HepG2 (cell line): ENCODE measurements at regions not wholly inside any gene's neighbourhood (a gene's known extent, or its start where the extent isn't known, plus 50 kb on each side); places are given as distances from the start of the nearest gene placed in this dataset.

Experiments
- ATAC-seq: fragments of 200-7000 bp; cut with Tn5 transposase; 3 replicates; pipeline ENCODE4 v1.9.1; 2020; ENCODE audit warnings: mild to moderate bottlenecking, moderate library complexity
- BruUV-seq: library from RNA; stranded (reverse); fragments of 400-500 nt; replicated peaks from 2 replicates; lab custom pipeline; 2021; lab: Mats Ljungman, UMichigan
- CTCF ChIA-PET: fragments of 300-600 bp; formaldehyde crosslinking; extraction: SDS; loops from one replicate; lab custom pipeline; 2021; ENCODE audit warnings: low total read pairs, inconsistent platforms, low intra/inter-chr PET ratio; lab: Yijun Ruan, JAX
- POLR2A ChIA-PET: fragments of 350-600 bp; sonication (Branson Sonifier 250); formaldehyde crosslinking; loops from one replicate; lab custom pipeline; 2020; ENCODE audit warnings: antibody characterized with exemption, inconsistent platforms; lab: Yijun Ruan, JAX
- DNase-seq: peaks from one replicate; pipeline ENCODE4 v3.0.0-alpha.2; 2015; ENCODE audit warnings: low spot score
- FAIRE-seq: peaks from 3 replicates; lab custom pipeline; 2011; peaks lifted over from hg19 to GRCh38; lab: Jason Lieb, UNC
- H2AFZ ChIP-seq: one replicate; pipeline ENCODE4 v1.6.1; 2011; ENCODE audit warnings: low read length, inconsistent platforms
- H3K27ac ChIP-seq: fragments of 300-600 bp; 3 replicates; pipeline ENCODE4 v1.8.0; 2011; ENCODE audit warnings: mixed run types, mild to moderate bottlenecking, mixed read lengths, low read length, inconsistent platforms; ENCODE audit not compliant: insufficient read depth; ENCODE audit errors: extremely low read length
- H3K27me3 ChIP-seq, 2 experiments: fragments of 200-600 bp in 1 of 2; 2 replicates in 1 of 2; 3 replicates in 1 of 2; pipeline versions ENCODE4 v1.6.0 to v1.8.0; 2011; ENCODE audit warnings: low read length in 2 of 2, mild to moderate bottlenecking in 2 of 2, moderate library complexity in 2 of 2, inconsistent platforms in 1 of 2; ENCODE audit not compliant: insufficient read depth in 2 of 2, control insufficient read depth in 1 of 2
- H3K36me3 ChIP-seq, 2 experiments: fragments of 200-600 bp in 1 of 2; replicated peaks in 1 of 2; 2 replicates in 1 of 2; 3 replicates in 1 of 2; pipeline versions ENCODE4 v1.5.1 to v1.8.0; 2011; ENCODE audit warnings: low read length in 2 of 2, inconsistent platforms in 1 of 2; ENCODE audit not compliant: insufficient read depth in 2 of 2, control insufficient read depth in 1 of 2
- H3K4me1 ChIP-seq: 2 replicates; pipeline ENCODE4 v1.5.1; 2012; ENCODE audit warnings: low read length, inconsistent platforms; ENCODE audit not compliant: insufficient read depth
- H3K4me2 ChIP-seq: 2 replicates; pipeline ENCODE4 v1.6.0; 2011; ENCODE audit warnings: low read depth, low read length, inconsistent platforms
- H3K4me3 ChIP-seq, 3 experiments: fragments of 200-600 bp in 1 of 3; sonication (generic), shearing (Covaris generic) in 1 of 3; replicated peaks in 1 of 3; 2 replicates each; pipeline ENCODE4 v1.5.1; 2011 to 2016; ENCODE audit warnings: low read length in 3 of 3, inconsistent platforms in 2 of 3, low read depth in 2 of 3, mild to moderate bottlenecking in 2 of 3, control low read depth in 1 of 3, mixed read lengths in 1 of 3; ENCODE audit not compliant: insufficient read depth in 1 of 3
- H3K79me2 ChIP-seq: one replicate; pipeline ENCODE4 v1.6.1; 2011; ENCODE audit warnings: low read length, inconsistent platforms; ENCODE audit not compliant: insufficient read depth
- H3K9ac ChIP-seq: 2 replicates; pipeline ENCODE4 v1.6.0; 2011; ENCODE audit warnings: mild to moderate bottlenecking, low read depth, low read length, inconsistent platforms; ENCODE audit not compliant: insufficient read depth
- H3K9me3 ChIP-seq: 2 replicates; pipeline ENCODE4 v1.5.1; 2012; ENCODE audit warnings: mild to moderate bottlenecking, low read length
- H4K20me1 ChIP-seq: 2 replicates; pipeline ENCODE4 v1.6.0; 2011; ENCODE audit warnings: inconsistent platforms, mild to moderate bottlenecking, low read length, moderate library complexity; ENCODE audit not compliant: insufficient read depth
- CBX1 ChIP-seq: IDR thresholded peaks from one replicate; pipeline ENCODE4 v1.6.1; 2016; ENCODE audit warnings: antibody characterized with exemption, low read depth
- DMAP1 ChIP-seq: IDR thresholded peaks from 2 replicates; pipeline ENCODE4 v1.6.1; 2016
- GPN1 ChIP-seq: sonication (generic); formaldehyde crosslinking; IDR thresholded peaks from 2 replicates; pipeline ENCODE4 v1.5.1; 2020; ENCODE audit warnings: missing genetic modification reagents, borderline replicate concordance
- GZF1 ChIP-seq: sonication (generic); formaldehyde crosslinking; IDR thresholded peaks from 2 replicates; pipeline ENCODE4 v1.5.1; 2020; ENCODE audit warnings: mild to moderate bottlenecking, missing genetic modification reagents
- HCFC1 ChIP-seq: fragments of 150-350 bp; IDR thresholded peaks from 2 replicates; pipeline ENCODE4 v1.6.1; 2014; ENCODE audit warnings: low read depth, low read length
- KDM1A ChIP-seq: IDR thresholded peaks from 2 replicates; pipeline ENCODE4 v1.6.1; 2016; ENCODE audit warnings: missing compliant biosample characterization
- MEIS2 ChIP-seq: sonication (generic); formaldehyde crosslinking; IDR thresholded peaks from 2 replicates; pipeline ENCODE4 v1.9.0; 2021; ENCODE audit warnings: mild to moderate bottlenecking, missing genetic modification reagents
- NR2F2 ChIP-seq: IDR thresholded peaks from 2 replicates; pipeline ENCODE4 v1.6.1; 2012; ENCODE audit warnings: low read depth, inconsistent platforms, borderline replicate concordance
- PHF8 ChIP-seq: sonication (generic); formaldehyde crosslinking; IDR thresholded peaks from 2 replicates; pipeline ENCODE4 v1.5.0; 2020; ENCODE audit warnings: missing genetic modification reagents
- PITX1 ChIP-seq: sonication (generic); formaldehyde crosslinking; IDR thresholded peaks from 2 replicates; pipeline ENCODE4 v1.5.1; 2020; ENCODE audit warnings: mild to moderate bottlenecking, missing genetic modification reagents
- SMAD3 ChIP-seq: sonication (generic); formaldehyde crosslinking; IDR thresholded peaks from 2 replicates; pipeline ENCODE4 v1.4.0; 2020; ENCODE audit warnings: missing genetic modification reagents
- TEAD2 ChIP-seq: sonication (generic); formaldehyde crosslinking; IDR thresholded peaks from 2 replicates; pipeline ENCODE4 v1.9.0; 2021; ENCODE audit warnings: missing genetic modification reagents
- ZNF280D ChIP-seq: sonication (generic); formaldehyde crosslinking; IDR thresholded peaks from 2 replicates; pipeline ENCODE4 v1.5.1; 2020; ENCODE audit warnings: mild to moderate bottlenecking, missing genetic modification reagents
- ZNF800 ChIP-seq: sonication (generic); formaldehyde crosslinking; IDR thresholded peaks from 2 replicates; pipeline ENCODE4 v1.4.0; 2020; ENCODE audit warnings: missing genetic modification reagents
- WGBS: methylation state at CpG from one replicate; pipeline ENCODE4 v1.1.6; 2017; ENCODE audit warnings: low lambda C conversion rate; 5-methylcytosine and 5-hydroxymethylcytosine counted together
- in situ Hi-C: cut with HindIII; loops from 2 replicates; pipeline ENCODE4 v1.10.0; 2017; ENCODE audit warnings: low pct_unique_long_range_greater_than_20kb; ENCODE audit not compliant: extremely low pct_ligation_motif_present
- intact Hi-C: fragments of 100-400 bp; cut with micrococcal nuclease; formaldehyde crosslinking; loops from one replicate; pipeline ENCODE4 v1.10.0; 2022; ENCODE audit not compliant: unreplicated experiment
- TF ChIP-seq, protein P1 (sequence below): sonication (generic); formaldehyde crosslinking; IDR thresholded peaks from 2 replicates; pipeline ENCODE4 v1.8.1; 2023; ENCODE audit warnings: mild to moderate bottlenecking, moderate library complexity, missing genetic modification reagents

GRCh38 chr15:60264566-60264965 is 133.2 kb downstream of the ANXA2 start:
- CTCF ChIA-PET: no interaction called here
- WGBS: under 1% methylated on average over 4 of the region's 4 CpGs
- no peak for FAIRE-seq
- TF ChIP-seq ZNF800 (CRISPR knock-in tag): no peak
- no peak for TF ChIP-seq TEAD2 (CRISPR knock-in tag)
- TF ChIP-seq GPN1: no peak
- TF ChIP-seq PHF8 (CRISPR knock-in tag): no peak
- no peak for TF ChIP-seq HCFC1
- no peak for TF ChIP-seq DMAP1 (CRISPR knock-in tag)
- no peak for TF ChIP-seq GZF1
- TF ChIP-seq NR2F2: no peak
- TF ChIP-seq, protein P1, sequence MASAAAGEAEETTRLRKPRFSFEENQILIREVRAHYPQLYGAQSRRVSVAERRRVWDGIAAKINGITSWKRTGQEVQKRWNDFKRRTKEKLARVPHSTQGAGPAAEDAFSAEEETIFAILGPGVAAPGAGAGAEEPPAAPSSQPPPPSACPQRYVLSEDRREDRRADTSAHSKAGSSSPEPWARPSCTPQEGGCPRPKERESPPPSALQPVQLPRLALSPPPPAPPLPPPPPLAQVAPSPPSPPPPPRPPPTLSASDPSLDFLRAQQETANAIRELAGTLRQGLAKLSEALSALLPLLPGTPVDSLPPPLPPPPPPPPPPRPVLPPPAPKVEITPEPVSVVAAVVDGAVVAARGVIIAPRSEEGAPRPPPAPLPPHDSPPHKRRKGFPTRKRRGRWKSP: no peak
- TF ChIP-seq SMAD3 (CRISPR knock-in tag): no peak
- no peak for TF ChIP-seq KDM1A (CRISPR knock-in tag)
- no peak for TF ChIP-seq MEIS2 (CRISPR knock-in tag)
- TF ChIP-seq ZNF280D (CRISPR knock-in tag): no peak
- TF ChIP-seq PITX1 (CRISPR knock-in tag): no peak
- TF ChIP-seq CBX1: no peak

More at GRCh38 chr15:60264566-60264965, 133.2 kb downstream of the ANXA2 start:
- DNase-seq (no peak), ATAC-seq (no peak)
- POLR2A ChIA-PET: no interaction called here
- in situ Hi-C loops: no loop called here
- H3K36me3 ChIP-seq: no peaks in the 10 kb centered on the region
- no peak overlapping the region for H2AFZ ChIP-seq
- no peak overlapping the region for H3K9ac ChIP-seq
- intact Hi-C loops: no loop called here
- no peak overlapping the region for H3K27ac ChIP-seq
- no TSS peak for BruUV-seq
- no peaks in the 10 kb centered on the region for H3K9me3 ChIP-seq
- H3K4me1 ChIP-seq: no peaks in the 10 kb centered on the region
- no peak overlapping the region for H3K4me3 ChIP-seq
- no peaks in the 10 kb centered on the region for H3K79me2 ChIP-seq
- no peak overlapping the region for H3K4me2 ChIP-seq
- no peaks in the 10 kb centered on the region for H4K20me1 ChIP-seq
- H3K27me3 ChIP-seq: peaks cover 0 to 11% of the 10 kb centered on the region in 2 experiments; a peak in 2 of 5 replicates
